ENCODE measurements at regions not wholly inside any gene's neighbourhood (a gene's known extent, or its start where the extent isn't known, plus 50 kb on each side); places are given as distances from the start of the nearest gene placed in this dataset.

DNA sequence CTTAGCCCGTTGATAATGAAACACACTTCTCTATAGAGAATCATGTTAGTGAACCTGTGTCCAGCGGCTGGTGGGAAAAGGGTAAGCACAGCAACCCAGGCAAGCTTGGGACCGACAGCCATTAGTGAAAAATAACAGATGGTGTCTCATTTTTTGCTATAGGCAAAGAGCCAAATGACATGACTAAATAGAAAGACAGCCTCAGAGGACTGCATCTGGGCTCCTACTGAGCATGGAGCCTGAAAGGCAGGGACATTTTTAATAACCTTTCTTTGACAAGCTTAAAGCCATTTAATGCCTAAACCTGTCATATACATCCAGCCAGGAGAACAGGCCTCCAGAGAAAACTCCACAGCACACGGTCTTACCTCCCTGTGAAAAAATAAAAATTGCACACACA, 67.0 kb downstream of the FANCF start:
- intact Hi-C loops (cut with micrococcal nuclease; ENCODE audit: unreplicated experiment) (no loop called here), in situ Hi-C loops (cut with HindIII; ENCODE audit: low pct_unique_long_range_greater_than_20kb, low sequenced_read_pairs) (no loop called here)
- CTCF ChIA-PET: no interaction called here
- POLR2A ChIA-PET: no interaction called here
- Histone ChIP-seq H3K9me3 (ENCODE audit: control insufficient read depth, insufficient read depth, low read depth, low read length) (no peaks in the 10 kb centered on the region), H3K27ac (ENCODE audit: low read length) (no peak overlapping the region), H3K4me1 (ENCODE audit: control insufficient read depth, insufficient read depth, low read length) (no peaks in the 10 kb centered on the region), H3K4me3 (ENCODE audit: low read depth in 2 of 2, low read length in 2 of 2) (no peak overlapping the region), H3K27me3 (ENCODE audit: control insufficient read depth, insufficient read depth, low read length) (no peaks in the 10 kb centered on the region), H3K36me3 (ENCODE audit: control insufficient read depth, insufficient read depth, low read length) (no peaks in the 10 kb centered on the region)
- BruUV-seq (replicated peaks): no TSS peak
- ATAC-seq (no peak), DNase-seq (ENCODE audit: low read depth, low spot score) (no peak)
- TF ChIP-seq, protein P1, sequence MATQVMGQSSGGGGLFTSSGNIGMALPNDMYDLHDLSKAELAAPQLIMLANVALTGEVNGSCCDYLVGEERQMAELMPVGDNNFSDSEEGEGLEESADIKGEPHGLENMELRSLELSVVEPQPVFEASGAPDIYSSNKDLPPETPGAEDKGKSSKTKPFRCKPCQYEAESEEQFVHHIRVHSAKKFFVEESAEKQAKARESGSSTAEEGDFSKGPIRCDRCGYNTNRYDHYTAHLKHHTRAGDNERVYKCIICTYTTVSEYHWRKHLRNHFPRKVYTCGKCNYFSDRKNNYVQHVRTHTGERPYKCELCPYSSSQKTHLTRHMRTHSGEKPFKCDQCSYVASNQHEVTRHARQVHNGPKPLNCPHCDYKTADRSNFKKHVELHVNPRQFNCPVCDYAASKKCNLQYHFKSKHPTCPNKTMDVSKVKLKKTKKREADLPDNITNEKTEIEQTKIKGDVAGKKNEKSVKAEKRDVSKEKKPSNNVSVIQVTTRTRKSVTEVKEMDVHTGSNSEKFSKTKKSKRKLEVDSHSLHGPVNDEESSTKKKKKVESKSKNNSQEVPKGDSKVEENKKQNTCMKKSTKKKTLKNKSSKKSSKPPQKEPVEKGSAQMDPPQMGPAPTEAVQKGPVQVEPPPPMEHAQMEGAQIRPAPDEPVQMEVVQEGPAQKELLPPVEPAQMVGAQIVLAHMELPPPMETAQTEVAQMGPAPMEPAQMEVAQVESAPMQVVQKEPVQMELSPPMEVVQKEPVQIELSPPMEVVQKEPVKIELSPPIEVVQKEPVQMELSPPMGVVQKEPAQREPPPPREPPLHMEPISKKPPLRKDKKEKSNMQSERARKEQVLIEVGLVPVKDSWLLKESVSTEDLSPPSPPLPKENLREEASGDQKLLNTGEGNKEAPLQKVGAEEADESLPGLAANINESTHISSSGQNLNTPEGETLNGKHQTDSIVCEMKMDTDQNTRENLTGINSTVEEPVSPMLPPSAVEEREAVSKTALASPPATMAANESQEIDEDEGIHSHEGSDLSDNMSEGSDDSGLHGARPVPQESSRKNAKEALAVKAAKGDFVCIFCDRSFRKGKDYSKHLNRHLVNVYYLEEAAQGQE (IDR thresholded peaks at IDR 0.05; ENCODE audit: insufficient read depth in 1 of 2, low read depth in 2 of 2, low read length in 1 of 2): no peak
- no peak for TF ChIP-seq SIN3A (IDR thresholded peaks at IDR 0.05; ENCODE audit: borderline replicate concordance, insufficient read depth, low read depth, low read length)
- no peak for TF ChIP-seq POLR2AphosphoS5 (IDR thresholded peaks at IDR 0.05; ENCODE audit: low read depth, low read length)
- TF ChIP-seq, protein P2, sequence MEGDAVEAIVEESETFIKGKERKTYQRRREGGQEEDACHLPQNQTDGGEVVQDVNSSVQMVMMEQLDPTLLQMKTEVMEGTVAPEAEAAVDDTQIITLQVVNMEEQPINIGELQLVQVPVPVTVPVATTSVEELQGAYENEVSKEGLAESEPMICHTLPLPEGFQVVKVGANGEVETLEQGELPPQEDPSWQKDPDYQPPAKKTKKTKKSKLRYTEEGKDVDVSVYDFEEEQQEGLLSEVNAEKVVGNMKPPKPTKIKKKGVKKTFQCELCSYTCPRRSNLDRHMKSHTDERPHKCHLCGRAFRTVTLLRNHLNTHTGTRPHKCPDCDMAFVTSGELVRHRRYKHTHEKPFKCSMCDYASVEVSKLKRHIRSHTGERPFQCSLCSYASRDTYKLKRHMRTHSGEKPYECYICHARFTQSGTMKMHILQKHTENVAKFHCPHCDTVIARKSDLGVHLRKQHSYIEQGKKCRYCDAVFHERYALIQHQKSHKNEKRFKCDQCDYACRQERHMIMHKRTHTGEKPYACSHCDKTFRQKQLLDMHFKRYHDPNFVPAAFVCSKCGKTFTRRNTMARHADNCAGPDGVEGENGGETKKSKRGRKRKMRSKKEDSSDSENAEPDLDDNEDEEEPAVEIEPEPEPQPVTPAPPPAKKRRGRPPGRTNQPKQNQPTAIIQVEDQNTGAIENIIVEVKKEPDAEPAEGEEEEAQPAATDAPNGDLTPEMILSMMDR (IDR thresholded peaks at IDR 0.05): no peak
- TF ChIP-seq TCF7L2 (IDR thresholded peaks at IDR 0.05; ENCODE audit: low read depth, low read length): no peak

DNA sequence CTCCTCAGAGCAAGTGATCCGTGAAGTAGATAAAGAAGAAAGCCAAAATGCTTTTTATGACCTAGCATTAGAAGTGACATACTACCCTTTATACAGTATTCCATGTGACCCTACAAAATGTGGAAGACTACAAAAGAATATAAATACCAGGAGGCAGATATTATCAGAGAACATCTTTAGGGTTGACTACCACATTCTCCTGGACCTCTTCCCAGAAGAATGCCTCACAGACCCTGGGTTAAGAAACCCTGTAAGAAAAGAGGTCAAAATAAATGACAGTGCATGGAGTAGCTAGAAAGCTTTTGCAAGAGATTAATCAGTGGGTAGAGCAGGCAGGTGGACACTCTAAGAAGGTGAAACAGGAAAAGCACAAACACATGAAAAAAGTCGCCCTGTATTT, 69.2 kb downstream of the FANCF start:
- Histone ChIP-seq H3K4me3 (ENCODE audit: low read depth in 2 of 2, low read length in 2 of 2) (no peak overlapping the region), H3K27me3 (ENCODE audit: control insufficient read depth, insufficient read depth, low read length) (no peaks in the 10 kb centered on the region), H3K9me3 (ENCODE audit: control insufficient read depth, insufficient read depth, low read depth, low read length) (no peaks in the 10 kb centered on the region), H3K4me1 (ENCODE audit: control insufficient read depth, insufficient read depth, low read length) (no peaks in the 10 kb centered on the region), H3K36me3 (ENCODE audit: control insufficient read depth, insufficient read depth, low read length) (no peaks in the 10 kb centered on the region), H3K27ac (ENCODE audit: low read length) (no peak overlapping the region)
- intact Hi-C loops (cut with micrococcal nuclease; ENCODE audit: unreplicated experiment) (no loop called here), in situ Hi-C loops (cut with HindIII; ENCODE audit: low pct_unique_long_range_greater_than_20kb, low sequenced_read_pairs) (no loop called here)
- ATAC-seq (no peak), DNase-seq (ENCODE audit: low read depth, low spot score) (no peak)
- no TSS peak for BruUV-seq (replicated peaks)
- ChIA-PET CTCF (no interaction called here), POLR2A (no interaction called here)
- no peak for TF ChIP-seq SIN3A (IDR thresholded peaks at IDR 0.05; ENCODE audit: borderline replicate concordance, insufficient read depth, low read depth, low read length)
- TF ChIP-seq POLR2AphosphoS5 (IDR thresholded peaks at IDR 0.05; ENCODE audit: low read depth, low read length): no peak

DNA sequence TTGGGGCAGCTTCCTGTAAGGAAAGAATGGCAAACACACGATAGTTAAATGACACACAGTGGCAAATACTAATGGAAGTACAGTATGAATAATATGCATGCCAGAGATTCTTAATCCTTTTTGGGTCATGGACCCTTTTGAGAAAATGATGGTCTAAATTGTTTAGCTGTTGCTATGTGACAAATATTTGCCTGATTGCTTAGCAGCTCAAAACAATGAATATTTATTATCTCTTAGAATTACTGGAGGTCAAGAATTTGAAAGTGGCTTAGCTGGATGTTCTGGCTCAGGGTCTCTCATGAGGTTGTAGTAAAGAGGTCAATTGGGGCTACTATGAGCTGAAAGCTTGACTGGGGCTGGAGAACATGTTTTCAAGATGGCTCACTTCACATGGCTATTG, 69.7 kb downstream of the FANCF start:
- no peaks in the 10 kb centered on the region for H3K27me3 ChIP-seq (ENCODE audit: control insufficient read depth, insufficient read depth, low read length)
- CTCF ChIA-PET: no interaction called here
- no peaks in the 10 kb centered on the region for H3K4me1 ChIP-seq (ENCODE audit: control insufficient read depth, insufficient read depth, low read length)
- H3K9me3 ChIP-seq (ENCODE audit: control insufficient read depth, insufficient read depth, low read depth, low read length): no peaks in the 10 kb centered on the region
- in situ Hi-C loops (cut with HindIII; ENCODE audit: low pct_unique_long_range_greater_than_20kb, low sequenced_read_pairs) (no loop called here), intact Hi-C loops (cut with micrococcal nuclease; ENCODE audit: unreplicated experiment) (no loop called here)
- BruUV-seq (replicated peaks): no TSS peak
- ATAC-seq (no peak), DNase-seq (ENCODE audit: low read depth, low spot score) (no peak)
- H3K36me3 ChIP-seq (ENCODE audit: control insufficient read depth, insufficient read depth, low read length): no peaks in the 10 kb centered on the region
- H3K4me3 ChIP-seq (ENCODE audit: low read depth in 2 of 2, low read length in 2 of 2): no peak overlapping the region
- TF ChIP-seq TCF7L2 (IDR thresholded peaks at IDR 0.05; ENCODE audit: low read depth, low read length) (no peak), POLR2AphosphoS5 (IDR thresholded peaks at IDR 0.05; ENCODE audit: low read depth, low read length) (no peak), SIN3A (IDR thresholded peaks at IDR 0.05; ENCODE audit: borderline replicate concordance, insufficient read depth, low read depth, low read length) (no peak)
- TF ChIP-seq, protein P2 (IDR thresholded peaks at IDR 0.05): no peak
- TF ChIP-seq, protein P1 (IDR thresholded peaks at IDR 0.05; ENCODE audit: insufficient read depth in 1 of 2, low read depth in 2 of 2, low read length in 1 of 2): no peak
- H3K27ac ChIP-seq (ENCODE audit: low read length): no peak overlapping the region
- POLR2A ChIA-PET: no interaction called here
